HG03460 (cell line): ENCODE measurements at regions not wholly inside any gene's neighbourhood (a gene's known extent, or its start where the extent isn't known, plus 50 kb on each side); places are given as distances from the start of the nearest gene placed in this dataset.
A peak's percentile ranks its signal among the peaks of the same experiment; 100 is the strongest.

Experiments used
- ATAC-seq: cut with Tn5 transposase; IDR thresholded peaks from one replicate; pipeline ENCODE4 v1.9.1; 2021; ENCODE audit not compliant: unreplicated experiment

DNA sequence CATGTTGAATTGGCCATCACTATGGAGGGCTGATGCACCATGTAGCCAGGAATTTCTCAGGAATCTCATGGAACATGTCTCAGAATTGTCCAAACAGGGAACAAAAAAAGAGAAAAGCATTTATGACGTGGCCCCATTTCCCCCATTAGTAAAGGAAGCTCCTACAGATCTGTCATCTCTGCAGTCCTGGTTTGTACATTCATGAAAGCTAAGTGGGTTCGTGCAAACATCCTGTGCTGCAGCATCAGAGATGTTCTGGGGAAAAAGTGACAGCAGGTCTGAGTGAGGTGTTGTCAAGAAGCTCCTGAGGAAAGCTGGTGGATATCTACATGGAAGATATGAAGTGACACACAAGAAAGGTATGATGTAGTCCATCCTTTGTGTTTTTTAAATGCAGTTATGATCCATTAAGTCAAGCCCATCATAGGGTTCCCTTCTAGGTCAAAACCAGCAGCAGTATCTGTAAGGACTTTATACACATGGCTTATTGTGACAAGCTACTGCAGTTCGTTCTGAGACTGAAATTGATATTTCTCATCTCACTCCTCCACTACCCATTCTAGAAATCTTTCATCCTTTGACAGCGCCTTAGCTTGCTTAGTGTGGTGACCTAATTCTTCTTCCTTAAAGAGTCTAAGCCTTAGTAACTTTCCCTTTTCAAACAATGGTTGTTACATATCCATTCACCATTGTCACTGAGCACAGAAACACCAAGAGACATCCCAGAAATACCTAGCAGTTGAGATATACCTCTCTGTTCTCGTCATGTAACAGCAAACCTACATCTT, 200.0 kb upstream of the TCF21 start:
- ATAC-seq: no peak

DNA sequence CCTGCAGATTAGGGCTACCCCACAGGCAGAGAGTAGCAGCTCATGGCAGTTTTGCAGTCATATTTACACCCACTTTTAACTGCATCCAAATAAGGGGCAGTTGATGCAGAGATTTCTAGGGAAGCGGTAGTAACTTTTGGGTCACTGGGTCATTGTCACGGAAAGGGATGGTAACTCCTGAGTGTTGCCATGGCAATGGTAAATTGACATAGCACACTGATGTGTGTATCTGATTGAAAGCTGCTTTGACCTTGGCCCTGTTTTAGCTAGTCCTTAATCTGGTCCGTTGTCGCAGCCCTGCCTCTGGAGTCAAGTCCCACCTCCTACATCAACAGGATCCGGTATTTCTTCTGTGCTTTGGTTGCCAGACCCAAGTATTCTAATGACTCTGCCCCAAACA, 199.1 kb upstream of the TCF21 start:
- ATAC-seq: no peak

DNA sequence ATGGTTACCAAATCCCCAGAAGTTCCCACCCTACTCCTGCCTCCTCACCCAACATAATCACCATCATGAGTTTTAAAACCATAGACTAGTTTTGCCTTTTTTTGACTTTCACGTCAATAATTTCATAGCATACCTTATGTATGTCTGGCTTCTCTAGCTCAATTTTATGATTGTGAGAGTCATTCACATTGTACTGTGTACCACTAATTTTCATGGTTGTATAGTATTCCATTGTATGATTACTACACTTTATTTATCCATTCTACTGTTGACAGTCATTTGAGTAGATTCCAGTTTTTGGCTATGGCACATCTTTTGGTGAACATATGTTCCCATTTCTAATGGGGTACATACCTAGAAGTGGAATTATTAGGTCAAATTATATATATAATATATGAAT, 195.3 kb upstream of the TCF21 start:
- no peak for ATAC-seq

- no peak for ATAC-seq
These were observed 191.7 kb upstream of the TCF21 start for GRCh38 chr6:133697185-133697584.

DNA sequence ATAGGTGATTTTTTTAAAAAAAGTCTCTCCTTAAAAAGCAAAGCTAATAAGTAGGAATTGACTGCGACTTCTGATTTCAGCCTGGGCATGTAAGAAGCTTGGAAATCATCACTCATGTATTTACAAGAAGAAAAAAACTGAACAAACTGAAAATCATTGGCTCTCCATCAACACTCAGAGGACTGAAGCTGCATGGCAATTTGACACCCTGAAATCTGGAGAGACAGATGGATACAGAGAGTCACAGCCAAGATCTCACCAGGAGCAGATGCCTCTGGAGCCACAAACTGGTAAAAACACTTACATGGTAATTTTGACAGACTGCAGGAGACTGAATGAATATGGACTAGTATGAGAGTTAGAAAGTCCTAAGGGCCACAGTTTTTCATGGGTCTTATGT, 191.2 kb upstream of the TCF21 start:
- ATAC-seq: no peak

- no peak for ATAC-seq
These were observed 190.6 kb upstream of the TCF21 start for GRCh38 chr6:133698272-133698671.

- no peak for ATAC-seq
These were observed 189.1 kb upstream of the TCF21 start for GRCh38 chr6:133699741-133700385.

DNA sequence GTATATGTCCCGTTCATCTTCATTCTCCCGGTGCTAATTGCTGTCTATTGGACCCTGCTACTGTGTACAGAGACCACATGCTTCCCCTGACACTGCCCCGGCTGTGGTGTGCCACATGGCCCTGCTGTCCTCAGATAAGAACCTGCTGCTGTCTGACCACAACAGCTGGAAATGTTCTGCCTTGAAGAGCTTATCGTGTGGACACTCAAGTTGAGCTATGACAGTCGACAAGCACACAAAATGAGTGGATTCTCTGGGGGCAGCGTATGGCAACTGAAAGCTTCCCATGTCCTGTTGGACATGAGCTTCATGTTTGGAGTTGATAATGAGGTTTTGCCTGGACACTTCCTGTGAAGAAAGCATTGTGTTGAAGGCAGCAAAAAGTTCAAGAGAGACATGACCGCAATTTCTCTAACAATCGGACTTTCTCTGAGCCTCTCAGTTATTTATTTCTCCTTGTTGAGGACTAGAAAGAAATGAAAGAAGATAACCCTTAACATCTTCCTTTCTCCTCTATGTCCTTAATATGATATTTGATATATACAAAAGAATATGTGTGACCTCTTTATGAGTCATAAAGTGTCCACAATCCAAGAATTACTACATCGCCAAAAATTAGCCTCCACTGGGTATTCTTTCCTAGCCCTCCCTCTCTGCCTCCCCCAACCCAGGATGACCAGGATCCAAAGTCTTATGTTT, 187.1 kb upstream of the TCF21 start:
- no peak for ATAC-seq

GRCh38 chr6:133704371-133704770, 184.5 kb upstream of the TCF21 start:
- no peak for ATAC-seq

DNA sequence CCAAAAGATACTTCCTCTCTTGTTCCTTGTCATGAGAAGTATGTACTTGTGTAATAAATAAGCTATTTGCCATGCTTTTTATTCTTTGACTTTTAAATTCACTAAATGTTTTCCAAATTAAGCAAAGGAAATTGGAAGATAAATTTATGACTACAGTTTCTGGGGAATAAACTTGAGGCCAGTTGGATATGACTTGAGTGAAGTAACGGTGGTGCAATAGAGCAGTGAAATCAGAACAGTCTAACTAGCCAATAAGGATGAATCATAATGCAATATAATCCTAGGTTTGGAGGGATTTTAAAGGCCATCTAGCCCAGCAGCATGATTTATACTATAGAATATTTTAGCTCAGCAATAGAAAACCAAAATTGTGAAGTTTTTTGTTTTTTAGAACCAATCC, 183.8 kb upstream of the TCF21 start:
- ATAC-seq: no peak

GRCh38 chr6:133705731-133706130, 183.2 kb upstream of the TCF21 start:
- ATAC-seq: no peak

GRCh38 chr6:133707456-133707855, 181.5 kb upstream of the TCF21 start:
- ATAC-seq: peak; percentile 81

- no peak for ATAC-seq
These were observed 178.1 kb upstream of the TCF21 start for GRCh38 chr6:133710826-133711225.

GRCh38 chr6:133715270-133715669, 173.6 kb upstream of the TCF21 start:
- ATAC-seq: no peak

DNA sequence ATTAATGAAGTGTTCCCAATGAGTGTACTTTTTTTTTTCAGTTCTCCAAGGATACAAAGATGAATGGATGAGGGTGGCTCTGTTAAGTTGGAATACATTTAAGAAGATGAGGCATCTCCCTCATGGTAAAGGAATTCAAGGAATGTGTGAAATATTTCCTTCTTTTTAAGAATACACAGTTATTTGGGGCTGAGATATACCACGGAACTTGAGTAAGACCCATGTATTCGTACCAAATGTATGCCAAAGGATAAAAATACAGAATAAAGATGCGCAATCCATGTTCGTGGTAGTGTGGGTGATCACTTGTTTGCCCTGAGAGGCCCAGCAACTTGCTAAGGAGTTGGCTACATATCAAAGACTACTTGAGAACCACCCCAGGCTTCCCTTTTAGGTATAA, 164.2 kb upstream of the TCF21 start:
- no peak for ATAC-seq

DNA sequence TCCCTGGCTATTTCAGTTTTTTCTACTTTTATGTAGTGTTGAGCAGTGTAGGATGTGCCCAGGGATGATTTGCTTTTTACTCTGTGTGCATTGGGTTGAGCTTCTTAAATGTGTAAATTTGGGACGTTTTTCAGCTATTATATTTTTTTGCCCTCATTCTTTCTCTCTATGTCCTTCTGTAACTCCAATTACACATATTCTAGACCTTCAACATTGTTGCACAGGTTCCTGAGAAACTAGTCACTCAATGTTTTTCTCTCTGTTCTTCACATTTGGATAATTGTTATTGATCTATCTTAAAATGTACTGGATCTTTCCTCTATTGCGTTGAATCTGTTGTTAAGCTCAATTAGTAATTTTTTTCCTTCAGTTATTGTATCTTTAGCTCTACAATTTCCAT, 162.7 kb upstream of the TCF21 start:
- ATAC-seq: no peak

DNA sequence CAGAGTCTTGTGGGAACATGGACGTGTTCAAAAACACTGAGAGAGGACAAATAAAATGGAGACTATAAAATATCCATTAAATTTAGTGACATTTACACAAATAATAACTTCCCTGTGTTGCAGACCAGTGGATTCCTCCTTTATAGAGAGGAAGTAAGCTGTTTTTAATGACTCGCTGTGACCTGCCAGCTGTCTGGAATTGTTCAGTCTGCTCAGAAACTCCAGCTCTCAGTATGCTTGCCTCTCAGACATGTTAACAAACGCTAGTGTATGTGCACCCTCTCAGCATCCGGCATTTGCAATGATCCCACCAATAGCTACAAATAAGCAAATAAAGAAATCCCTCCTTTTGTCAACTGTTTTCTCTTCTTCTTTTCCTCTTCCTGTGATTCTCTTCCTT, 158.0 kb upstream of the TCF21 start:
- ATAC-seq: no peak

- ATAC-seq: no peak
These were observed 148.7 kb upstream of the TCF21 start for GRCh38 chr6:133740218-133740617.

- ATAC-seq: no peak
These were observed 148.1 kb upstream of the TCF21 start for GRCh38 chr6:133740816-133741215.

- no peak for ATAC-seq
These were observed 147.5 kb upstream of the TCF21 start for GRCh38 chr6:133741375-133741861.

GRCh38 chr6:133743621-133744020, 145.3 kb upstream of the TCF21 start:
- no peak for ATAC-seq

- ATAC-seq: no peak
These were observed 142.5 kb upstream of the TCF21 start for GRCh38 chr6:133746417-133746770.
